ENCODE measurements at regions not wholly inside any gene's neighbourhood (a gene's known extent, or its start where the extent isn't known, plus 50 kb on each side); places are given as distances from the start of the nearest gene placed in this dataset.

GRCh38 chr1:163712321-163712720 lies 390.6 kb downstream of the NUF2 start:
- TF ChIP-seq POLR2A (IDR thresholded peaks at IDR 0.05; ENCODE audit: low read depth, low read length), result no peak
- no peak for TF ChIP-seq POLR2AphosphoS5 (IDR thresholded peaks at IDR 0.05; ENCODE audit: low read depth, low read length)
- TF ChIP-seq TAF1 (IDR thresholded peaks at IDR 0.05; ENCODE audit: borderline replicate concordance, low read depth, low read length), result no peak
- DNase-seq (ENCODE audit: insufficient read length), result no peak
- FAIRE-seq, result no peak

- no peak for FAIRE-seq
- TF ChIP-seq POLR2A (IDR thresholded peaks at IDR 0.05; ENCODE audit: low read depth, low read length), result no peak
- TF ChIP-seq POLR2AphosphoS5 (IDR thresholded peaks at IDR 0.05; ENCODE audit: low read depth, low read length), result no peak
- TF ChIP-seq TAF1 (IDR thresholded peaks at IDR 0.05; ENCODE audit: borderline replicate concordance, low read depth, low read length), result no peak
- DNase-seq (ENCODE audit: insufficient read length), result no peak
These were observed 398.5 kb downstream of the NUF2 start for GRCh38 chr1:163720294-163720693.

- TF ChIP-seq POLR2AphosphoS5 (IDR thresholded peaks at IDR 0.05; ENCODE audit: low read depth, low read length), result no peak
- no peak for TF ChIP-seq TAF1 (IDR thresholded peaks at IDR 0.05; ENCODE audit: borderline replicate concordance, low read depth, low read length)
- TF ChIP-seq POLR2A (IDR thresholded peaks at IDR 0.05; ENCODE audit: low read depth, low read length), result no peak
- DNase-seq (ENCODE audit: insufficient read length), result no peak
- FAIRE-seq, result no peak
These were observed 403.8 kb downstream of the NUF2 start for GRCh38 chr1:163725551-163725950.

GRCh38 chr1:163730411-163730821 lies 408.7 kb downstream of the NUF2 start:
- no peak for DNase-seq (ENCODE audit: insufficient read length)
- TF ChIP-seq POLR2A (IDR thresholded peaks at IDR 0.05; ENCODE audit: low read depth, low read length) (no peak), POLR2AphosphoS5 (IDR thresholded peaks at IDR 0.05; ENCODE audit: low read depth, low read length) (no peak), TAF1 (IDR thresholded peaks at IDR 0.05; ENCODE audit: borderline replicate concordance, low read depth, low read length) (no peak)
- FAIRE-seq, result no peak

- DNase-seq (ENCODE audit: insufficient read length), result no peak
These were observed 415.5 kb downstream of the NUF2 start for GRCh38 chr1:163737261-163737660.

GRCh38 chr1:163744301-163744887 lies 422.6 kb downstream of the NUF2 start:
- no peak for TF ChIP-seq POLR2AphosphoS5 (IDR thresholded peaks at IDR 0.05; ENCODE audit: low read depth, low read length)
- TF ChIP-seq POLR2A (IDR thresholded peaks at IDR 0.05; ENCODE audit: low read depth, low read length), result no peak
- no peak for TF ChIP-seq TAF1 (IDR thresholded peaks at IDR 0.05; ENCODE audit: borderline replicate concordance, low read depth, low read length)
- DNase-seq (ENCODE audit: insufficient read length) (no peak), FAIRE-seq (no peak)

More at GRCh38 chr1:163737261-163737660, 415.5 kb downstream of the NUF2 start:
- no peak for FAIRE-seq
- TF ChIP-seq POLR2AphosphoS5 (IDR thresholded peaks at IDR 0.05; ENCODE audit: low read depth, low read length) (no peak), TAF1 (IDR thresholded peaks at IDR 0.05; ENCODE audit: borderline replicate concordance, low read depth, low read length) (no peak), POLR2A (IDR thresholded peaks at IDR 0.05; ENCODE audit: low read depth, low read length) (no peak)

- DNase-seq (ENCODE audit: insufficient read length) (no peak), FAIRE-seq (no peak)
- TF ChIP-seq POLR2AphosphoS5 (IDR thresholded peaks at IDR 0.05; ENCODE audit: low read depth, low read length), result no peak
- TF ChIP-seq POLR2A (IDR thresholded peaks at IDR 0.05; ENCODE audit: low read depth, low read length), result no peak
- no peak for TF ChIP-seq TAF1 (IDR thresholded peaks at IDR 0.05; ENCODE audit: borderline replicate concordance, low read depth, low read length)
These were observed 423.4 kb downstream of the NUF2 start for GRCh38 chr1:163745204-163745603.

- TF ChIP-seq TAF1 (IDR thresholded peaks at IDR 0.05; ENCODE audit: borderline replicate concordance, low read depth, low read length) (no peak), POLR2AphosphoS5 (IDR thresholded peaks at IDR 0.05; ENCODE audit: low read depth, low read length) (no peak), POLR2A (IDR thresholded peaks at IDR 0.05; ENCODE audit: low read depth, low read length) (no peak)
- no peak for FAIRE-seq
- no peak for DNase-seq (ENCODE audit: insufficient read length)
These were observed 425.5 kb downstream of the NUF2 start for GRCh38 chr1:163747261-163747660.

GRCh38 chr1:163747855-163748254 lies 426.1 kb downstream of the NUF2 start:
- TF ChIP-seq POLR2AphosphoS5 (IDR thresholded peaks at IDR 0.05; ENCODE audit: low read depth, low read length) (no peak), POLR2A (IDR thresholded peaks at IDR 0.05; ENCODE audit: low read depth, low read length) (no peak), TAF1 (IDR thresholded peaks at IDR 0.05; ENCODE audit: borderline replicate concordance, low read depth, low read length) (no peak)
- DNase-seq (ENCODE audit: insufficient read length) (no peak), FAIRE-seq (no peak)

GRCh38 chr1:163758977-163759670 lies 437.4 kb downstream of the NUF2 start:
- TF ChIP-seq POLR2A (IDR thresholded peaks at IDR 0.05; ENCODE audit: low read depth, low read length) (no peak), POLR2AphosphoS5 (IDR thresholded peaks at IDR 0.05; ENCODE audit: low read depth, low read length) (no peak), TAF1 (IDR thresholded peaks at IDR 0.05; ENCODE audit: borderline replicate concordance, low read depth, low read length) (no peak)
- FAIRE-seq (no peak), DNase-seq (ENCODE audit: insufficient read length) (no peak)

GRCh38 chr1:163761898-163762297 lies 440.1 kb downstream of the NUF2 start:
- FAIRE-seq, result no peak
- TF ChIP-seq POLR2AphosphoS5 (IDR thresholded peaks at IDR 0.05; ENCODE audit: low read depth, low read length), result no peak
- TF ChIP-seq POLR2A (IDR thresholded peaks at IDR 0.05; ENCODE audit: low read depth, low read length), result no peak
- no peak for TF ChIP-seq TAF1 (IDR thresholded peaks at IDR 0.05; ENCODE audit: borderline replicate concordance, low read depth, low read length)
- no peak for DNase-seq (ENCODE audit: insufficient read length)

Data from GM12892 (cell line).